Panc1 (cell line): ENCODE measurements at regions not wholly inside any gene's neighbourhood (a gene's known extent, or its start where the extent isn't known, plus 50 kb on each side); places are given as distances from the start of the nearest gene placed in this dataset.

Source experiments
- ATAC-seq: fragments of 200-7000 bp; cut with Tn5 transposase; 2 replicates; pipeline ENCODE4 v1.9.1; 2020; ENCODE audit warnings: mild to moderate bottlenecking, moderate library complexity
- BruUV-seq: library from RNA; stranded (reverse); fragments of 400-500 nt; replicated peaks from 2 replicates; lab custom pipeline; 2021; lab: Mats Ljungman, UMichigan
- CTCF ChIA-PET: fragments of 300-600 bp; sonication (Branson Sonifier 250); formaldehyde crosslinking; loops from one replicate; lab custom pipeline; 2022; ENCODE audit warnings: antibody characterized with exemption; lab: Charles Lee
- POLR2A ChIA-PET: fragments of 300-600 bp; sonication (Branson Sonifier 250); formaldehyde crosslinking; loops from one replicate; lab custom pipeline; 2022; ENCODE audit warnings: antibody characterized with exemption; lab: Charles Lee
- DNase-seq: peaks from one replicate; pipeline ENCODE4 v3.0.0-alpha.2; 2010; ENCODE audit warnings: low read depth, low spot score
- H3K27ac ChIP-seq: 2 replicates; pipeline ENCODE4 v1.5.1; 2011; ENCODE audit warnings: mild to moderate bottlenecking, low read length, inconsistent platforms
- H3K27me3 ChIP-seq: fragments of 200-500 bp; sonication (Bioruptor generic); 2 replicates; pipeline ENCODE4 v1.6.0; 2014; ENCODE audit warnings: low read length, inconsistent platforms; ENCODE audit not compliant: control insufficient read depth, insufficient read depth
- H3K36me3 ChIP-seq: fragments of 200-500 bp; sonication (Bioruptor generic); 2 replicates; pipeline ENCODE4 v1.5.1; 2014; ENCODE audit warnings: inconsistent platforms, mild to moderate bottlenecking, low read length, moderate library complexity; ENCODE audit not compliant: control insufficient read depth, insufficient read depth
- H3K4me1 ChIP-seq: 2 replicates; pipeline ENCODE4 v1.5.1; 2011; ENCODE audit warnings: inconsistent platforms, mild to moderate bottlenecking, low read length, moderate library complexity; ENCODE audit not compliant: control insufficient read depth, insufficient read depth
- H3K4me3 ChIP-seq, 2 experiments: 2 replicates each; pipeline ENCODE4 v1.5.1; 2011 to 2012; ENCODE audit warnings: low read depth in 2 of 2, low read length in 2 of 2, mild to moderate bottlenecking in 2 of 2, inconsistent platforms in 1 of 2, moderate library complexity in 1 of 2
- H3K9me3 ChIP-seq: fragments of 200-500 bp; sonication (Bioruptor generic); 2 replicates; pipeline ENCODE4 v1.5.1; 2014; ENCODE audit warnings: low read depth, mild to moderate bottlenecking, inconsistent platforms, low read length, moderate library complexity; ENCODE audit not compliant: control insufficient read depth, insufficient read depth
- CTCF ChIP-seq: fragments of 450-650 bp; IDR thresholded peaks from 2 replicates; pipeline ENCODE4 v1.5.1; 2017; ENCODE audit warnings: mild to moderate bottlenecking
- POLR2AphosphoS5 ChIP-seq: IDR thresholded peaks from 2 replicates; pipeline ENCODE4 v1.6.1; 2012; ENCODE audit warnings: mild to moderate bottlenecking, low read depth, low read length, moderate library complexity
- REST ChIP-seq, 2 experiments: IDR thresholded peaks; 2 replicates each; pipeline ENCODE4 v1.6.1; 2011 to 2012; ENCODE audit warnings: low read depth in 2 of 2, control low read depth in 1 of 2, low read length in 1 of 2, mild to moderate bottlenecking in 1 of 2, moderate library complexity in 1 of 2; ENCODE audit not compliant: insufficient read depth in 1 of 2
- SIN3A ChIP-seq: IDR thresholded peaks from 2 replicates; pipeline ENCODE4 v1.6.1; 2012; ENCODE audit warnings: low read depth, mild to moderate bottlenecking, low read length, moderate library complexity, borderline replicate concordance; ENCODE audit not compliant: insufficient read depth
- TCF7L2 ChIP-seq: IDR thresholded peaks from 2 replicates; pipeline ENCODE4 v1.6.1; 2011; ENCODE audit warnings: mild to moderate bottlenecking, low read depth, low read length, inconsistent platforms
- in situ Hi-C: cut with HindIII; loops from 2 replicates; pipeline ENCODE4 v1.10.0; 2016; ENCODE audit warnings: low sequenced_read_pairs, low pct_unique_long_range_greater_than_20kb
- intact Hi-C: fragments of 100-400 bp; cut with micrococcal nuclease; formaldehyde crosslinking; loops from one replicate; pipeline ENCODE4 v1.10.0; 2022; ENCODE audit not compliant: unreplicated experiment

GRCh38 chrX:41026702-41027078 is 58.6 kb upstream of the USP9X start:
- intact Hi-C loops (no loop called here), in situ Hi-C loops (no loop called here)
- Histone ChIP-seq H3K27me3 (no peaks in the 10 kb centered on the region), H3K36me3 (no peaks in the 10 kb centered on the region), H3K27ac (no peak overlapping the region), H3K4me3 (0 out of 4 replicates have a peak overlapping the region, but pooled peaks of 1 of the 2 experiments have one; percentile 11), H3K4me1 (no peaks in the 10 kb centered on the region), H3K9me3 (no peaks in the 10 kb centered on the region)
- ATAC-seq (no peak), DNase-seq (no peak)
- no TSS peak for BruUV-seq
- ChIA-PET POLR2A (no interaction called here), CTCF (no interaction called here)
- TF ChIP-seq TCF7L2 (no peak), SIN3A (no peak), REST (IDR thresholded peaks at IDR 0.05; ENCODE audit: insufficient read depth in 1 of 2, low read depth in 2 of 2, low read length in 1 of 2) (no peak), POLR2AphosphoS5 (no peak), CTCF (no peak)

DNA sequence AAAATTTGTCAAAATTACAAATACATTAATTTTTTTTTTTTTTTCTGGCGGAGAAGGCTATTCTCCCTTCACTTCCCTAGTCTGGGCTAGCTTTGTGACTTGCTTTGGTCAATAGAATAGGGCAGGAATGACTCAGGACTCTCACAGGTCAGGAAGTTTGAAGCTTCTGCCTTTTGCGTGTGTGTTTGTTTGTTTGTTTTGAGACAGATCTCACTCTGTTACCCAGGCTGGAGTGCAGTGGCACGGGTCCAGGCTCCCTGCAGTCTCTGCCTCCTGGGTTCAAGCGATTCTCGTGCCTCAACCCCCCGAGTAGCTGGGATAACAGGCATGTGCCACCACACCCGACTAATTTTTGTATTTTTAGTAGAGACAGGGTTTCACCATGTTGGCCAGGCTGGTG is 55.9 kb upstream of the USP9X start:
- no peak overlapping the region for H3K4me3 ChIP-seq
- no TSS peak for BruUV-seq

More for the DNA sequence above, 55.9 kb upstream of the USP9X start:
- Histone ChIP-seq H3K27ac (no peak overlapping the region), H3K4me1 (no peaks in the 10 kb centered on the region), H3K27me3 (no peaks in the 10 kb centered on the region), H3K9me3 (no peaks in the 10 kb centered on the region), H3K36me3 (no peaks in the 10 kb centered on the region)
- POLR2A ChIA-PET, result interaction anchor here (0.6 kb wide), 1 partner anchor 43 kb away, joined by 7 read pairs; no protein-coding TSS in a partner anchor
- in situ Hi-C loops (no loop called here), intact Hi-C loops (no loop called here)
- CTCF ChIA-PET, result no interaction called here
- TF ChIP-seq REST (IDR thresholded peaks at IDR 0.05; ENCODE audit: insufficient read depth in 1 of 2, low read depth in 2 of 2, low read length in 1 of 2), result no peak
- no peak for TF ChIP-seq SIN3A
- no peak for TF ChIP-seq POLR2AphosphoS5
- TF ChIP-seq TCF7L2, result no peak
- TF ChIP-seq CTCF, result no peak
- DNase-seq (no peak), ATAC-seq (no peak; the same call in 1 of the 2 replicates)
